ENCODE measurements at regions not wholly inside any gene's neighbourhood (a gene's known extent, or its start where the extent isn't known, plus 50 kb on each side); places are given as distances from the start of the nearest gene placed in this dataset.

DNA sequence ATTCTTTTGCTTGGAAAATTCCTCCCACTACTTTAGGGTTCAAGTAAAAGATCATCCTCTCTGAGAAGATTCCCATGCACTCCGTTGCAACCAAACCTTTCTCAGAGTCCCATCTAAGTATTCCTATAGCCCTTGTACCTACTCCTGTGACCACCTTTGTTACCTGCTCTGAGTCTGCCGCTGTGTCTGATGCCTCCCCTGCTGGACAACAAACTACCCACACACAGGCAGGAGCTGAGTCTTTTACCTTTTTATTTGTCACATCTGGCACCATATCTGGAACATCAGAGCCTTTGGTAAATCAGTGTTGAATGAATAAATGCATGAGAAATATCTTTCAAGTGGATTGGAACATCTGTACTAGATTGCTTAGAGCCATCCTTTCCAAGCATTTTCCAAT, 82.1 kb upstream of the FLRT2 start:
- H3K36me3 ChIP-seq (ENCODE audit: control insufficient read depth in 2 of 2, insufficient read depth in 1 of 2, low read length in 2 of 2): no peaks in the 10 kb centered on the region
- no peaks in the 10 kb centered on the region for H3K9me3 ChIP-seq (ENCODE audit: control insufficient read depth, insufficient read depth, low read depth, low read length)
- H3K27ac ChIP-seq (ENCODE audit: extremely low read depth, low read depth, low read length): no peak overlapping the region
- TF ChIP-seq, protein P1, sequence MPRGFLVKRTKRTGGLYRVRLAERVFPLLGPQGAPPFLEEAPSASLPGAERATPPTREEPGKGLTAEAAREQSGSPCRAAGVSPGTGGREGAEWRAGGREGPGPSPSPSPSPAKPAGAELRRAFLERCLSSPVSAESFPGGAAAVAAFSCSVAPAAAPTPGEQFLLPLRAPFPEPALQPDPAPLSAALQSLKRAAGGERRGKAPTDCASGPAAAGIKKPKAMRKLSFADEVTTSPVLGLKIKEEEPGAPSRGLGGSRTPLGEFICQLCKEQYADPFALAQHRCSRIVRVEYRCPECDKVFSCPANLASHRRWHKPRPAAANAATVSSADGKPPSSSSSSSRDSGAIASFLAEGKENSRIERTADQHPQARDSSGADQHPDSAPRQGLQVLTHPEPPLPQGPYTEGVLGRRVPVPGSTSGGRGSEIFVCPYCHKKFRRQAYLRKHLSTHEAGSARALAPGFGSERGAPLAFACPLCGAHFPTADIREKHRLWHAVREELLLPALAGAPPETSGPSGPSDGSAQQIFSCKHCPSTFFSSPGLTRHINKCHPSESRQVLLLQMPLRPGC (tag by site-specific recombination; IDR thresholded peaks at IDR 0.05): no peak
- TF ChIP-seq ZNF768 (tag by site-specific recombination; IDR thresholded peaks at IDR 0.05) (no peak), SP3 (tag by site-specific recombination; IDR thresholded peaks at IDR 0.05) (no peak), ZNF341 (tag by site-specific recombination; IDR thresholded peaks at IDR 0.05; ENCODE audit: low read depth) (no peak), ZNF660 (tag by site-specific recombination; IDR thresholded peaks at IDR 0.05) (no peak), ZNF10 (tag by site-specific recombination; IDR thresholded peaks at IDR 0.05) (no peak), ZNF211 (tag by site-specific recombination; IDR thresholded peaks at IDR 0.05; ENCODE audit: low read depth) (no peak)
- TF ChIP-seq, protein P2, sequence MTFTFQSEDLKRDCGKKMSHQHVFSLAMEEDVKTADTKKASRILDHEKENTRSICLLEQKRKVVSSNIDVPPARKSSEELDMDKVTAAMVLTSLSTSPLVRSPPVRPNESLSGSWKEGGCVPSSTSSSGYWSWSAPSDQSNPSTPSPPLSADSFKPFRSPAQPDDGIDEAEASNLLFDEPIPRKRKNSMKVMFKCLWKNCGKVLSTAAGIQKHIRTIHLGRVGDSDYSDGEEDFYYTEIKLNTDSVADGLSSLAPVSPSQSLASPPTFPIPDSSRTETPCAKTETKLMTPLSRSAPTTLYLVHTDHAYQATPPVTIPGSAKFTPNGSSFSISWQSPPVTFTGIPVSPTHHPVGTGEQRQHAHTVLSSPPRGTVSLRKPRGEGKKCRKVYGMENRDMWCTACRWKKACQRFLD (tag by site-specific recombination; IDR thresholded peaks at IDR 0.05): no peak
- H3K4me1 ChIP-seq (ENCODE audit: control insufficient read depth, insufficient read depth, low read length): no peaks in the 10 kb centered on the region; the same call in 1 of the 2 replicates
- CTCF ChIA-PET: no interaction called here
- H3K4me3 ChIP-seq (ENCODE audit: low read depth, low read length): no peak overlapping the region
- POLR2A ChIA-PET: no interaction called here

DNA sequence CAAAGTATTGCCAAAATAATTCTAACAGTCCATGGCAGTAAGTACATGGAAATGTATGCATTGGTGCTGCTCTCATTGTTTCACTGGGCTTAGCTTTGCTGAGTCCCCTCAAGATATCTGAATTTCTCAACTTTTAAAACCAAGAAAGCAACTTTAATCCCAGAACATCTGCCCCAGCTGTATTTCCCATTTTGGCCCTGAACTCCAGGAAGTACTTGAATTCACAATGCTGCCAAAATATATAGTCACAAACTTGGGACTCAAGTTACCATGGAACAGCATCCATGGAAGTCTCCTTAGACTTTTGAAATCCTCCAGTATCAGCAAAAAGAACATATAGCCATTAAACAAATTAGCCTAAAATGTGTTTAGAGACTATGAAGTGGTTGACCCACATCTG, 78.5 kb upstream of the FLRT2 start:
- no peaks in the 10 kb centered on the region for H3K9me3 ChIP-seq (ENCODE audit: control insufficient read depth, insufficient read depth, low read depth, low read length)
- no peak for TF ChIP-seq FEZF1 (tag by site-specific recombination; IDR thresholded peaks at IDR 0.05)
- no peak for TF ChIP-seq ZBTB21 (tag by site-specific recombination; IDR thresholded peaks at IDR 0.05)
- TF ChIP-seq ZNF16 (tag by site-specific recombination; IDR thresholded peaks at IDR 0.05; ENCODE audit: low read depth): no peak
- TF ChIP-seq ZNF596 (tag by site-specific recombination; IDR thresholded peaks at IDR 0.05): no peak
- TF ChIP-seq ZNF239 (tag by site-specific recombination; IDR thresholded peaks at IDR 0.05): no peak
- TF ChIP-seq, protein P3, sequence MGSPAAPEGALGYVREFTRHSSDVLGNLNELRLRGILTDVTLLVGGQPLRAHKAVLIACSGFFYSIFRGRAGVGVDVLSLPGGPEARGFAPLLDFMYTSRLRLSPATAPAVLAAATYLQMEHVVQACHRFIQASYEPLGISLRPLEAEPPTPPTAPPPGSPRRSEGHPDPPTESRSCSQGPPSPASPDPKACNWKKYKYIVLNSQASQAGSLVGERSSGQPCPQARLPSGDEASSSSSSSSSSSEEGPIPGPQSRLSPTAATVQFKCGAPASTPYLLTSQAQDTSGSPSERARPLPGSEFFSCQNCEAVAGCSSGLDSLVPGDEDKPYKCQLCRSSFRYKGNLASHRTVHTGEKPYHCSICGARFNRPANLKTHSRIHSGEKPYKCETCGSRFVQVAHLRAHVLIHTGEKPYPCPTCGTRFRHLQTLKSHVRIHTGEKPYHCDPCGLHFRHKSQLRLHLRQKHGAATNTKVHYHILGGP (tag by site-specific recombination; IDR thresholded peaks at IDR 0.05): no peak
- no peak for TF ChIP-seq ZFP37 (tag by site-specific recombination; IDR thresholded peaks at IDR 0.05)
- TF ChIP-seq ZNF791 (tag by site-specific recombination; IDR thresholded peaks at IDR 0.05): no peak
- ChIA-PET POLR2A (no interaction called here), CTCF (no interaction called here)
- H3K4me1 ChIP-seq (ENCODE audit: control insufficient read depth, insufficient read depth, low read length): no peaks in the 10 kb centered on the region
- H3K4me3 ChIP-seq (ENCODE audit: low read depth, low read length): no peak overlapping the region
- no peak overlapping the region for H3K27ac ChIP-seq (ENCODE audit: extremely low read depth, low read depth, low read length)
- H3K36me3 ChIP-seq (ENCODE audit: control insufficient read depth in 2 of 2, insufficient read depth in 1 of 2, low read length in 2 of 2): no peaks in the 10 kb centered on the region

DNA sequence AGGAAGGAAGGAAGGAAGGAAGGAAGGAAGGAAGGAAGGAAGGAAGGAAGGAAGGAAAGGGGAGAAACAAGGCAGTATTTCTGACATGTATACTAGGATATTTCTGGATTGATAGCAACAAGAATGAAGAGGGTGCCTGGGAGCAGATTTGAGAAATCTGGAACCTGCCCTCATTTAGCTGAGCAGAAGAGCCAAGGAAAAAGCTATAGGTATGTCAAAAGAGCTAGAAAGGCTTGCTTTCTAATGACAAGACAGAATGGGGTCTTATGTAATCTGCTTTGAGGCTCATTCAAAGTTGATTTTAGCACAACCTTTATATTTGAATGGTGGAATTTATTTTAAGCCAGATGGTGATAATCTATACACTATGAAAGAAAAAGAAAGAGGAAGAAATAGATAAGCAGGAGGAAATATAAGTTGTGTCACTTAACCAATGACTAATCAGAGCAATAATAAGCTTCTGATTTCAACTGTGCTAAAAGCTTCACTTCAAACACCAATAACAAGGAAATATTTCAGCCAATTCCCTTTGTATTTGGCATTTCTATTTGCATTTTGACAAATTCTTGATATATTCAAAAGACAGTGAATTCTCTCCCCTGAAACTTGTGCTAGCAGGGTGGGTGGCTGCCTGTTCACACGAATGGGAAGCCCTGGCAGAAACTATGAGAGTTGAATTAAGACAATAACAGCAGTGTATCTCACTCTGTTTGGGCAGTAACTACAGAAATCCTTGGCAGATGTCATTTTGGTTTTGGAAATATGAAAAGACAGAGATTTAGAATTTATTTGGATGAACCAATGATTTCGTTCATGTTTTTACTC, 76.3 kb upstream of the FLRT2 start:
- Histone ChIP-seq H3K4me3 (ENCODE audit: low read depth, low read length) (no peak overlapping the region), H3K9me3 (ENCODE audit: control insufficient read depth, insufficient read depth, low read depth, low read length) (no peaks in the 10 kb centered on the region), H3K4me1 (ENCODE audit: control insufficient read depth, insufficient read depth, low read length) (no peaks in the 10 kb centered on the region), H3K27ac (ENCODE audit: extremely low read depth, low read depth, low read length) (no peak overlapping the region), H3K36me3 (ENCODE audit: control insufficient read depth in 2 of 2, insufficient read depth in 1 of 2, low read length in 2 of 2) (no peaks in the 10 kb centered on the region)
- ChIA-PET CTCF (no interaction called here), POLR2A (no interaction called here)
- TF ChIP-seq, protein P4, sequence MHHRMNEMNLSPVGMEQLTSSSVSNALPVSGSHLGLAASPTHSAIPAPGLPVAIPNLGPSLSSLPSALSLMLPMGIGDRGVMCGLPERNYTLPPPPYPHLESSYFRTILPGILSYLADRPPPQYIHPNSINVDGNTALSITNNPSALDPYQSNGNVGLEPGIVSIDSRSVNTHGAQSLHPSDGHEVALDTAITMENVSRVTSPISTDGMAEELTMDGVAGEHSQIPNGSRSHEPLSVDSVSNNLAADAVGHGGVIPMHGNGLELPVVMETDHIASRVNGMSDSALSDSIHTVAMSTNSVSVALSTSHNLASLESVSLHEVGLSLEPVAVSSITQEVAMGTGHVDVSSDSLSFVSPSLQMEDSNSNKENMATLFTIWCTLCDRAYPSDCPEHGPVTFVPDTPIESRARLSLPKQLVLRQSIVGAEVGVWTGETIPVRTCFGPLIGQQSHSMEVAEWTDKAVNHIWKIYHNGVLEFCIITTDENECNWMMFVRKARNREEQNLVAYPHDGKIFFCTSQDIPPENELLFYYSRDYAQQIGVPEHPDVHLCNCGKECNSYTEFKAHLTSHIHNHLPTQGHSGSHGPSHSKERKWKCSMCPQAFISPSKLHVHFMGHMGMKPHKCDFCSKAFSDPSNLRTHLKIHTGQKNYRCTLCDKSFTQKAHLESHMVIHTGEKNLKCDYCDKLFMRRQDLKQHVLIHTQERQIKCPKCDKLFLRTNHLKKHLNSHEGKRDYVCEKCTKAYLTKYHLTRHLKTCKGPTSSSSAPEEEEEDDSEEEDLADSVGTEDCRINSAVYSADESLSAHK (tag by site-specific recombination; IDR thresholded peaks at IDR 0.05): no peak
- TF ChIP-seq, protein P5, sequence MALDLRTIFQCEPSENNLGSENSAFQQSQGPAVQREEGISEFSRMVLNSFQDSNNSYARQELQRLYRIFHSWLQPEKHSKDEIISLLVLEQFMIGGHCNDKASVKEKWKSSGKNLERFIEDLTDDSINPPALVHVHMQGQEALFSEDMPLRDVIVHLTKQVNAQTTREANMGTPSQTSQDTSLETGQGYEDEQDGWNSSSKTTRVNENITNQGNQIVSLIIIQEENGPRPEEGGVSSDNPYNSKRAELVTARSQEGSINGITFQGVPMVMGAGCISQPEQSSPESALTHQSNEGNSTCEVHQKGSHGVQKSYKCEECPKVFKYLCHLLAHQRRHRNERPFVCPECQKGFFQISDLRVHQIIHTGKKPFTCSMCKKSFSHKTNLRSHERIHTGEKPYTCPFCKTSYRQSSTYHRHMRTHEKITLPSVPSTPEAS (tag by site-specific recombination; IDR thresholded peaks at IDR 0.05): no peak
- TF ChIP-seq ZNF621 (tag by site-specific recombination; IDR thresholded peaks at IDR 0.05) (no peak), ZNF239 (tag by site-specific recombination; IDR thresholded peaks at IDR 0.05) (no peak), YY2 (tag by site-specific recombination; IDR thresholded peaks at IDR 0.05) (no peak)
- TF ChIP-seq, protein P6, sequence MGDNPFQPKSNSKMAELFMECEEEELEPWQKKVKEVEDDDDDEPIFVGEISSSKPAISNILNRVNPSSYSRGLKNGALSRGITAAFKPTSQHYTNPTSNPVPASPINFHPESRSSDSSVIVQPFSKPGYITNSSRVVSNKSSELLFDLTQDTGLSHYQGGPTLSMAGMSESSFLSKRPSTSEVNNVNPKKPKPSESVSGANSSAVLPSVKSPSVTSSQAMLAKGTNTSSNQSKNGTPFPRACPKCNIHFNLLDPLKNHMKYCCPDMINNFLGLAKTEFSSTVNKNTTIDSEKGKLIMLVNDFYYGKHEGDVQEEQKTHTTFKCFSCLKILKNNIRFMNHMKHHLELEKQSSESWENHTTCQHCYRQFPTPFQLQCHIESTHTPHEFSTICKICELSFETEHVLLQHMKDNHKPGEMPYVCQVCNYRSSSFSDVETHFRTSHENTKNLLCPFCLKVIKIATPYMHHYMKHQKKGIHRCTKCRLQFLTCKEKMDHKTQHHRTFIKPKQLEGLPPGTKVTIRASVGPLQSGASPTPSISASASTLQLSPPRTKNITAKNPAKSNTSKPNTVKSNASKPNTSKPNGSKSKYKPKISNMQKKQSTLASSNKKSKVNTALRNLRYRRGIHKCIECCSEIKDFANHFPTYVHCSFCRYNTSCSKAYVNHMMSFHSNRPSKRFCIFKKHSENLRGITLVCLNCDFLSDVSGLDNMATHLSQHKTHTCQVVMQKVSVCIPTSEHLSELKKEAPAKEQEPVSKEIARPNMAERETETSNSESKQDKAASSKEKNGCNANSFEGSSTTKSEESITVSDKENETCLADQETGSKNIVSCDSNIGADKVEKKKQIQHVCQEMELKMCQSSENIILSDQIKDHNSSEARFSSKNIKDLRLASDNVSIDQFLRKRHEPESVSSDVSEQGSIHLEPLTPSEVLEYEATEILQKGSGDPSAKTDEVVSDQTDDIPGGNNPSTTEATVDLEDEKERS (tag by site-specific recombination; IDR thresholded peaks at IDR 0.05): no peak
